Left ventricle myocardium superior (tissue), 1 donor: ENCODE measurements at regions not wholly inside any gene's neighbourhood (a gene's known extent, or its start where the extent isn't known, plus 50 kb on each side); places are given as distances from the start of the nearest gene placed in this dataset.

ENCODE experiments used
- ATAC-seq: fragments of 200-7000 bp; cut with Tn5 transposase; one replicate; pipeline ENCODE4 v1.9.1; 2020; ENCODE audit warnings: mild to moderate bottlenecking, moderate library complexity
- DNase-seq: peaks from one replicate; pipeline ENCODE4 v3.0.0-alpha.2; 2020
- intact Hi-C: fragments of 100-400 bp; cut with micrococcal nuclease; formaldehyde crosslinking; loops from one replicate; pipeline ENCODE4 v1.11.0; 2022
- donor health status: DM: no; HTN: yes; CAD: no; lungs with severe emphysema.

- no peak for DNase-seq
- no peak for ATAC-seq
- intact Hi-C loops, result no loop called here
Observed at GRCh38 chr17:15177343-15177742, 87.8 kb downstream of the PMP22 start.

GRCh38 chr17:15175356-15175755, 89.8 kb downstream of the PMP22 start:
- ATAC-seq, result no peak
- intact Hi-C loops, result no loop called here

GRCh38 chr17:15171167-15172047, 93.7 kb downstream of the PMP22 start:
- intact Hi-C loops, result no loop called here
- ATAC-seq (peak; percentile 87), DNase-seq (peak; percentile 75)

More at GRCh38 chr17:15175356-15175755, 89.8 kb downstream of the PMP22 start:
- DNase-seq, result no peak

GRCh38 chr17:15169676-15170075, 95.5 kb downstream of the PMP22 start:
- intact Hi-C loops, result no loop called here
- ATAC-seq (no peak), DNase-seq (no peak)

GRCh38 chr17:15168379-15168778, 96.7 kb downstream of the PMP22 start:
- intact Hi-C loops, result no loop called here
- no peak for DNase-seq
- ATAC-seq, result no peak

- ATAC-seq, result no peak
- no peak for DNase-seq
- intact Hi-C loops, result no loop called here
Observed at GRCh38 chr17:15161395-15161794, 103.7 kb downstream of the PMP22 start.

GRCh38 chr17:15157051-15157450, 108.1 kb downstream of the PMP22 start:
- ATAC-seq (peak; percentile 14), DNase-seq (no peak)
- intact Hi-C loops, result loop anchor here (10.0 kb wide), 1 partner anchor 222 kb away; no protein-coding TSS in a partner anchor

GRCh38 chr17:15154618-15155017, 110.5 kb downstream of the PMP22 start:
- intact Hi-C loops, result loop anchor here (10.0 kb wide), 1 partner anchor 220 kb away; no protein-coding TSS in a partner anchor
- ATAC-seq (no peak), DNase-seq (no peak)

GRCh38 chr17:15145621-15146020, 119.5 kb downstream of the PMP22 start:
- intact Hi-C loops, result no loop called here
- no peak for DNase-seq
- ATAC-seq, result no peak

- intact Hi-C loops, result no loop called here
- no peak for DNase-seq
- no peak for ATAC-seq
Observed at GRCh38 chr17:15143524-15143923, 121.6 kb downstream of the PMP22 start.

GRCh38 chr17:15134363-15134762, 130.8 kb downstream of the PMP22 start:
- DNase-seq (no peak), ATAC-seq (no peak)
- intact Hi-C loops, result no loop called here

GRCh38 chr17:15133826-15134225, 131.3 kb downstream of the PMP22 start:
- ATAC-seq, result no peak
- no peak for DNase-seq
- intact Hi-C loops, result no loop called here

GRCh38 chr17:15133143-15133542, 132.0 kb downstream of the PMP22 start:
- DNase-seq (no peak), ATAC-seq (no peak)
- intact Hi-C loops, result no loop called here

GRCh38 chr17:15130426-15130825, 134.7 kb downstream of the PMP22 start:
- no peak for DNase-seq
- intact Hi-C loops, result no loop called here
- no peak for ATAC-seq

GRCh38 chr17:15129986-15130385, 135.1 kb downstream of the PMP22 start:
- ATAC-seq (no peak), DNase-seq (no peak)
- intact Hi-C loops, result no loop called here

- DNase-seq (no peak), ATAC-seq (no peak)
- intact Hi-C loops, result no loop called here
Observed at GRCh38 chr17:15124746-15125145, 140.4 kb downstream of the PMP22 start.

- ATAC-seq, result no peak
- intact Hi-C loops, result no loop called here
- no peak for DNase-seq
Observed at GRCh38 chr17:15124264-15124595, 140.9 kb downstream of the PMP22 start.

- intact Hi-C loops, result no loop called here
- ATAC-seq, result no peak
Observed at GRCh38 chr17:15123593-15124263, 141.4 kb downstream of the PMP22 start.

GRCh38 chr17:15122857-15123256, 142.3 kb downstream of the PMP22 start:
- no peak for DNase-seq
- peak; percentile 48 for ATAC-seq
- intact Hi-C loops, result no loop called here

More at GRCh38 chr17:15123593-15124263, 141.4 kb downstream of the PMP22 start:
- no peak for DNase-seq

GRCh38 chr17:15121426-15121825, 143.7 kb downstream of the PMP22 start:
- intact Hi-C loops, result no loop called here
- ATAC-seq (no peak), DNase-seq (no peak)

- intact Hi-C loops, result no loop called here
- DNase-seq (no peak), ATAC-seq (no peak)
Observed at GRCh38 chr17:15119968-15120367, 145.2 kb downstream of the PMP22 start.
